HepG2 (cell line): ENCODE measurements at regions not wholly inside any gene's neighbourhood (a gene's known extent, or its start where the extent isn't known, plus 50 kb on each side); places are given as distances from the start of the nearest gene placed in this dataset.

Experiments
- ATAC-seq: fragments of 200-7000 bp; cut with Tn5 transposase; 3 replicates; pipeline ENCODE4 v1.9.1; 2020; ENCODE audit warnings: mild to moderate bottlenecking, moderate library complexity
- BruUV-seq: library from RNA; stranded (reverse); fragments of 400-500 nt; replicated peaks from 2 replicates; lab custom pipeline; 2021; lab: Mats Ljungman, UMichigan
- CTCF ChIA-PET: fragments of 300-600 bp; formaldehyde crosslinking; extraction: SDS; loops from one replicate; lab custom pipeline; 2021; ENCODE audit warnings: low total read pairs, inconsistent platforms, low intra/inter-chr PET ratio; lab: Yijun Ruan, JAX
- POLR2A ChIA-PET: fragments of 350-600 bp; sonication (Branson Sonifier 250); formaldehyde crosslinking; loops from one replicate; lab custom pipeline; 2020; ENCODE audit warnings: antibody characterized with exemption, inconsistent platforms; lab: Yijun Ruan, JAX
- DNase-seq: peaks from one replicate; pipeline ENCODE4 v3.0.0-alpha.2; 2015; ENCODE audit warnings: low spot score
- FAIRE-seq: peaks from 3 replicates; lab custom pipeline; 2011; peaks lifted over from hg19 to GRCh38; lab: Jason Lieb, UNC
- H2AFZ ChIP-seq: one replicate; pipeline ENCODE4 v1.6.1; 2011; ENCODE audit warnings: low read length, inconsistent platforms
- H3K27ac ChIP-seq: fragments of 300-600 bp; 3 replicates; pipeline ENCODE4 v1.8.0; 2011; ENCODE audit warnings: mixed run types, mild to moderate bottlenecking, mixed read lengths, low read length, inconsistent platforms; ENCODE audit not compliant: insufficient read depth; ENCODE audit errors: extremely low read length
- H3K27me3 ChIP-seq, 2 experiments: fragments of 200-600 bp in 1 of 2; 2 replicates in 1 of 2; 3 replicates in 1 of 2; pipeline versions ENCODE4 v1.6.0 to v1.8.0; 2011; ENCODE audit warnings: low read length in 2 of 2, mild to moderate bottlenecking in 2 of 2, moderate library complexity in 2 of 2, inconsistent platforms in 1 of 2; ENCODE audit not compliant: insufficient read depth in 2 of 2, control insufficient read depth in 1 of 2
- H3K36me3 ChIP-seq, 2 experiments: fragments of 200-600 bp in 1 of 2; replicated peaks in 1 of 2; 2 replicates in 1 of 2; 3 replicates in 1 of 2; pipeline versions ENCODE4 v1.5.1 to v1.8.0; 2011; ENCODE audit warnings: low read length in 2 of 2, inconsistent platforms in 1 of 2; ENCODE audit not compliant: insufficient read depth in 2 of 2, control insufficient read depth in 1 of 2
- H3K4me1 ChIP-seq: 2 replicates; pipeline ENCODE4 v1.5.1; 2012; ENCODE audit warnings: low read length, inconsistent platforms; ENCODE audit not compliant: insufficient read depth
- H3K4me2 ChIP-seq: 2 replicates; pipeline ENCODE4 v1.6.0; 2011; ENCODE audit warnings: low read depth, low read length, inconsistent platforms
- H3K4me3 ChIP-seq, 3 experiments: fragments of 200-600 bp in 1 of 3; sonication (generic), shearing (Covaris generic) in 1 of 3; replicated peaks in 1 of 3; 2 replicates each; pipeline ENCODE4 v1.5.1; 2011 to 2016; ENCODE audit warnings: low read length in 3 of 3, inconsistent platforms in 2 of 3, low read depth in 2 of 3, mild to moderate bottlenecking in 2 of 3, control low read depth in 1 of 3, mixed read lengths in 1 of 3; ENCODE audit not compliant: insufficient read depth in 1 of 3
- H3K79me2 ChIP-seq: one replicate; pipeline ENCODE4 v1.6.1; 2011; ENCODE audit warnings: low read length, inconsistent platforms; ENCODE audit not compliant: insufficient read depth
- H3K9ac ChIP-seq: 2 replicates; pipeline ENCODE4 v1.6.0; 2011; ENCODE audit warnings: mild to moderate bottlenecking, low read depth, low read length, inconsistent platforms; ENCODE audit not compliant: insufficient read depth
- H3K9me3 ChIP-seq: 2 replicates; pipeline ENCODE4 v1.5.1; 2012; ENCODE audit warnings: mild to moderate bottlenecking, low read length
- H4K20me1 ChIP-seq: 2 replicates; pipeline ENCODE4 v1.6.0; 2011; ENCODE audit warnings: inconsistent platforms, mild to moderate bottlenecking, low read length, moderate library complexity; ENCODE audit not compliant: insufficient read depth
- HDAC1 ChIP-seq: sonication (generic); formaldehyde crosslinking; IDR thresholded peaks from 2 replicates; pipeline ENCODE4 v1.5.1; 2020; ENCODE audit warnings: mild to moderate bottlenecking, missing genetic modification reagents
- HMG20A ChIP-seq: IDR thresholded peaks from 2 replicates; pipeline ENCODE4 v1.6.1; 2016; ENCODE audit warnings: borderline replicate concordance
- ISX ChIP-seq: sonication (generic); formaldehyde crosslinking; conservative IDR thresholded peaks from 2 replicates; pipeline ENCODE4 v1.5.0; 2020; ENCODE audit warnings: missing genetic modification reagents
- MAZ ChIP-seq, 2 experiments: sonication (generic) in 1 of 2; formaldehyde crosslinking in 1 of 2; IDR thresholded peaks; 2 replicates each; pipeline versions ENCODE4 v1.5.0 to v1.6.1; 2012 to 2020; ENCODE audit warnings: low read depth in 2 of 2, mild to moderate bottlenecking in 2 of 2, borderline replicate concordance in 1 of 2, improper control_type of control experiment in 1 of 2, low read length in 1 of 2, missing genetic modification reagents in 1 of 2, moderate library complexity in 1 of 2
- MTA3 ChIP-seq: sonication (generic); formaldehyde crosslinking; IDR thresholded peaks from 2 replicates; pipeline ENCODE4 v1.4.0; 2020; ENCODE audit warnings: missing genetic modification reagents
- PAF1 ChIP-seq: IDR thresholded peaks from 2 replicates; pipeline ENCODE4 v1.6.1; 2016; ENCODE audit warnings: missing genetic modification reagents, missing compliant biosample characterization
- REL ChIP-seq: sonication (generic); formaldehyde crosslinking; conservative IDR thresholded peaks from 2 replicates; pipeline ENCODE4 v1.8.0; 2022; ENCODE audit warnings: mild to moderate bottlenecking, missing genetic modification reagents, moderate library complexity
- YEATS4 ChIP-seq: sonication (generic); formaldehyde crosslinking; IDR thresholded peaks from 2 replicates; pipeline ENCODE4 v1.4.0; 2020; ENCODE audit warnings: missing genetic modification reagents, borderline replicate concordance
- ZNF446 ChIP-seq: sonication (generic); formaldehyde crosslinking; IDR thresholded peaks from 2 replicates; pipeline ENCODE4 v1.5.0; 2020; ENCODE audit warnings: mild to moderate bottlenecking, missing genetic modification reagents
- ZNF772 ChIP-seq: sonication (generic); formaldehyde crosslinking; IDR thresholded peaks from 2 replicates; pipeline ENCODE4 v1.5.0; 2020; ENCODE audit warnings: mild to moderate bottlenecking, missing genetic modification reagents
- ZNF776 ChIP-seq: sonication (generic); formaldehyde crosslinking; IDR thresholded peaks from 2 replicates; pipeline ENCODE4 v1.4.0; 2020; ENCODE audit warnings: mild to moderate bottlenecking, missing genetic modification reagents
- WGBS: methylation state at CpG from one replicate; pipeline ENCODE4 v1.1.6; 2017; ENCODE audit warnings: low lambda C conversion rate; 5-methylcytosine and 5-hydroxymethylcytosine counted together
- in situ Hi-C: cut with HindIII; loops from 2 replicates; pipeline ENCODE4 v1.10.0; 2017; ENCODE audit warnings: low pct_unique_long_range_greater_than_20kb; ENCODE audit not compliant: extremely low pct_ligation_motif_present
- intact Hi-C: fragments of 100-400 bp; cut with micrococcal nuclease; formaldehyde crosslinking; loops from one replicate; pipeline ENCODE4 v1.10.0; 2022; ENCODE audit not compliant: unreplicated experiment

DNA sequence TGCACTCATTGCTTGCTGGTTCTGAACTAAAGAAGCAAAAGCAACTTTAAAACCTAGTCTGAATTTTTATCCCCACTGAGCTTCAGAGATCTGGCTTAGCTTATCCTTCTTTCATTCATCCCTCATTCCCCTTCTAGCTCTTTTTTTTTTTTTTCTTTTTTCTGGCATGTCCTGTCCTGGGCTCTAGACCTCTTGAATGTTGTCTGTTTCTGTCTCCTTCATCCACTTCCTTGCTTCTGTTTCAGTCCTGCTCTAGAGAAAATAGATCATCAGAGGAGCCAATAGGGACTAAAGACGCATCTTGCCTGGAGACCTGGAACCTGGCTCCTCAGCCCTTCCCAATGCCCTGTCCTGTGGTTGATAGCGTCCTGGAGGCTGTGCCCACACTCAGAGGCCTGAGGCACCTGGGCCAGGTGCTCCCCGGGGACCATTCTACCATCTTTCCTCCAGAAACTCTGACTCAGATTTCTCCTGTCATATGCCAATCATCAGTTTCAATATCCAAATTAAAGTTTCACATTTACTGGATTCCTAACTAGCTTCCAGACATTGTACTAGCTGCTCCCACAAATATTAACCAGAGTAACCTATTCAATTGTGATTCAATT lies 115.7 kb upstream of the GATB start:
- no peak for FAIRE-seq
- Histone ChIP-seq H3K4me3 (no peak overlapping the region), H3K4me2 (no peak overlapping the region), H3K9me3 (no peaks in the 10 kb centered on the region), H3K79me2 (no peaks in the 10 kb centered on the region), H3K9ac (no peak overlapping the region), H3K27ac (no peak overlapping the region)
- CTCF ChIA-PET = no interaction called here
- in situ Hi-C loops = no loop called here
- POLR2A ChIA-PET = no interaction called here
- no peak for DNase-seq
- ATAC-seq = no peak
- TF ChIP-seq MTA3 (CRISPR knock-in tag) = no peak
- TF ChIP-seq ISX (CRISPR knock-in tag) = no peak
- TF ChIP-seq MAZ (IDR thresholded peaks at IDR 0.05; ENCODE audit: borderline replicate concordance, low read depth, low read length) = no peak
- TF ChIP-seq MAZ (CRISPR knock-in tag; IDR thresholded peaks at IDR 0.05; ENCODE audit: low read depth) = no peak
- TF ChIP-seq ZNF446 (CRISPR knock-in tag) = no peak
- no peak for TF ChIP-seq ZNF776
- TF ChIP-seq PAF1 = no peak
- no peak for TF ChIP-seq ZNF772 (CRISPR knock-in tag)
- TF ChIP-seq HDAC1 (CRISPR knock-in tag) = no peak
- no peak for TF ChIP-seq YEATS4 (CRISPR knock-in tag)
- TF ChIP-seq REL (CRISPR knock-in tag) = no peak
- no peak for TF ChIP-seq HMG20A (CRISPR knock-in tag)
- TF ChIP-seq, all 625 proteins: peak for 0
- Histone ChIP-seq H3K27me3 (peaks cover 1 to 31% of the 10 kb centered on the region in 2 experiments; a peak in 3 of 5 replicates), H3K4me1 (no peaks in the 10 kb centered on the region), H4K20me1 (no peaks in the 10 kb centered on the region), H2AFZ (no peak overlapping the region), H3K36me3 (no peaks in the 10 kb centered on the region)
- intact Hi-C loops = no loop called here
- BruUV-seq = no TSS peak
- 23% methylated on average over 3 of the region's 3 CpGs for WGBS
